HG03571 (cell line): ENCODE measurements at regions not wholly inside any gene's neighbourhood (a gene's known extent, or its start where the extent isn't known, plus 50 kb on each side); places are given as distances from the start of the nearest gene placed in this dataset.
"Not testable (repeated sequence)": the region's sequence is repeated elsewhere in the genome, so short reads cannot be mapped to it uniquely, and the experiment has no call there.

Experiments
- ATAC-seq: cut with Tn5 transposase; IDR thresholded peaks from one replicate; pipeline ENCODE4 v1.9.1; 2021; ENCODE audit not compliant: unreplicated experiment

- no peak for ATAC-seq
Measured at GRCh38 chr6:16041327-16041726, 87.6 kb upstream of the MYLIP start.

GRCh38 chr6:16040628-16040974, 88.3 kb upstream of the MYLIP start:
- no peak for ATAC-seq

GRCh38 chr6:16039892-16040627, 88.8 kb upstream of the MYLIP start:
- ATAC-seq = not testable (repeated sequence)

DNA sequence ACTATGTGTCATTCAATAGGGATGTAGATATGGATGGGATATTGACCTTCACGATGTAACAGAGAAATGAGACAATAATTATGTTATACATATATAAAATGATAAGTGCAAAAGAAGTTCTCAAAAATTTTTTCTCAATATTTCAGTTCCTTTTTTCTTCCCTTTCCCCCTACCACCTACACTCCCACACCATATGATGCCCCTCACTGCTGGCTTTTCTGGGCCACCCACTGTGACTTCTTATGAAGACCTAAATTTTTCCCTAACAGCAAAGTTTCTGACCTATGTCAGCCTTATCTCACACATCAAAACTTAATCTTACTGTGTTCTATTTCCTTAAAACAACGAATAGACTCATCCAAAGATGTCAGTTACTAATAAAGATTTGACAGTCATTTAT, 89.9 kb upstream of the MYLIP start:
- no peak for ATAC-seq

- no peak for ATAC-seq
Measured at GRCh38 chr6:16035488-16036080, 93.3 kb upstream of the MYLIP start.

DNA sequence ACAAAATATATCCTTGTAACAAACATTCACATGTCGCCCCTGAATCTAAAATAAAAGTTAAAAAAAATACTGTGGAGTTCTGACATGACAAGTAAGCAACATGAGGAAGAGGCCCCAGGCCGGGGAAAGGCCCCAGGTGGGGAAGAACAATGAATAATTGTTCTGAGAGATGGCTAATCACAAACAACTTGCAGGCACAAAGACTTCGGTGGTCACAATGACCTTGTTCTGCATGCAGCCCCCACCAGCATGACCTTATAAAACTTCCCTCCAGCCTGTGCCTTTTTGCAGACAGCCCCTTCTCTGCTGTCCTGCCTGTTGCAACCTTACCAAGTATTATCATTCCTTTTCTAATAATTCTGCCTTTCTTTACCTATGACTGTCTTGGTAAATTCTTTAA, 95.7 kb upstream of the MYLIP start:
- ATAC-seq = no peak

GRCh38 chr6:16031278-16031981, 97.5 kb upstream of the MYLIP start:
- no peak for ATAC-seq

DNA sequence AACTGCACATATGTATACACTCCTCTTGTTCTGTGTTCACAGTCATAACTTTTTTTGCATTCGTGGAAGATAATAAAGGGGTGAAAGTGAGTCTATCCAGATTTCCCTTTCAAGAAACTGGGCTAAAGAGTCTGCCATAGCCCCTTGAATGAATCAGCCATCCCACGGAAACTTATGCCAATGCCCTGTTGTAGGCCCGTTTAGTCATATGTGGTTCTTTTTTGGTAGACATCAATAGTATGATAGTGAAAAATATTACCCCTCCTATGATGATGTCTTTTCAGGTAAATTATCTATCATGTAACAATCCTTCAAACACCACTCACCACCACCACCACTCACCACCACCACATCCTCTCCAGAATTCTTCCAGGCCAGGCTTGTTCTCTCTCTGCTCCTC, 99.9 kb upstream of the MYLIP start:
- no peak for ATAC-seq

GRCh38 chr6:16020259-16020658, 108.6 kb upstream of the MYLIP start:
- no peak for ATAC-seq

DNA sequence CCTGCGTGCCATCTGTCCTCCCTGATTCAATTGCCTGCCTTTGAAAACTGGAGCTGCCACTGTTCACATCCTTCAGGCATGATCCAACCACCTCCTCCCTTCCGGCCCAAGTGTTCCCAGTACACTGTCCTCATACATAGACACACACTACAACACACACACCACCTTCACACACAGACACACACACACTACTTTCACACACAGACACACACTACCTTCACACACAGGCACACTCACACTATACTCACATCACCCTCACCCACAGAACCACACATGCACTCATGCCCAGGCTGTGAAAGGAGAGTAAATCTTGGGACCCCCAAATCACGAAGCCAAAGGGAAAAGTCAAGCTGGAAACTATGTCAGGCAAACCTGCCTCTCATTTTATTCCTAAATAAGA, 109.4 kb upstream of the MYLIP start:
- ATAC-seq = no peak

DNA sequence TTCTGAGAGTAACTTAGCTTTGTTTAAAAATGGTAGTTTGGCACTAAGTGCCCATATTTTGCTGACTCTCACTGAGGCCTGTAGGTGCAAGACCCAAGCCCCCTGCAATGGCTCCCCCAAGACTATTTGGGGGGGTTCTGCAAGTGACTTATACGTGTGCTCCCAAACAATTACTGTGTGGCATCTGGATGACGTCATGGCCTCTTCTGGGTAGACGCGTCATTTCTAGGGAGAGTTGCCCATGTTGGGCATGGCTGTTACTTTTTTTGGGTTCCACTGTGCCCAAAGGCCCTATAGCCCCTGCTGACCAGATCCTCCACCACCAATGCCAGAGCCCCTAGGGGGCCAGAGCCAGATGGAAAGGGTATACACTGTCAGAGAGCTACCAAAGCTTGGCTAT, 110.3 kb upstream of the MYLIP start:
- no peak for ATAC-seq

- ATAC-seq = not testable (repeated sequence)
Measured at GRCh38 chr6:16014325-16014724, 114.6 kb upstream of the MYLIP start.

GRCh38 chr6:16007146-16007545, 121.7 kb upstream of the MYLIP start:
- no peak for ATAC-seq

DNA sequence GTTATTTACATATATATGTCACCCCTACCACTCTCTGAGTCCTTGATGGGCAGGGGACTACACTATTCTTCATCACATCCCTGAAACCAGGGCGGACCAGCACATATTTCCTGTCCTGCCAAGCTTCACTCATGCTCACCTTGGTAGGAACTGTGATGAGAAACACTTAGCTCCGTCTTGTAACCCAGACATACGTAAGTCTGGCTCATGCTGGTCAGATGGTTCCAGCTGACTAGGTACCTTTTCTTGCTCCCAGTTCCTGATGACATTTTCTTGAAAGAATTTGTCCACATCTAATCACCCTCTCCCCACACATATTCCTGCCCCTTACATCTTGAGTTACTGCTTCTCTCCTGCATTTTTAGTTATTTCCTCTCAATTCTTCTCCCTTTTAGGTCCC, 122.2 kb upstream of the MYLIP start:
- ATAC-seq = no peak

- ATAC-seq = no peak
Measured at GRCh38 chr6:16004934-16005679, 123.8 kb upstream of the MYLIP start.

- no peak for ATAC-seq
Measured at GRCh38 chr6:16003197-16003491, 125.7 kb upstream of the MYLIP start.

- ATAC-seq = no peak
Measured at GRCh38 chr6:16002332-16003196, 126.3 kb upstream of the MYLIP start.

- no peak for ATAC-seq
Measured at GRCh38 chr6:16001158-16001557, 127.7 kb upstream of the MYLIP start.

DNA sequence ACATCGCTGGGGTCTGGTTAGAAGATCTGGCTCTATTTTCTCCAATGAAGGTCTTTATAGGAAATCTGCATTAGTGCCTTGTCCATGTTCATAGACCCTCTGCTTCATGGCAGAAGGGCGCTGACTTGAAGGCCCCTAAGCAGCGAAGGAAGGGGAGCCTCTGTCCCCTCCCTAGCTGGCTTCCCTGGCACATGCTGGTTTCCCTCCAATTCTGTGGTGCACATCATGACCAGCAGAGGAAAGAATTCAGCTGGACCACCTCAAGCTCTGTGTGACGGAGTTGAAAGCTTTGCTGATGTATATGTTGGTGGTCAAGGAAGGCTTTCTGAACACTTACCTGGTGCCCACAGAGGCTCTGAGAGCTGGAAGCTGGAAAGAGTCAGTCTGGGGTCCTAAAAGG, 129.7 kb upstream of the MYLIP start:
- no peak for ATAC-seq

GRCh38 chr6:15997586-15998388, 131.1 kb upstream of the MYLIP start:
- ATAC-seq = no peak
